Right lobe of liver (tissue), 6 donors: ENCODE measurements at regions not wholly inside any gene's neighbourhood (a gene's known extent, or its start where the extent isn't known, plus 50 kb on each side); places are given as distances from the start of the nearest gene placed in this dataset.

Experiments
- ATAC-seq, 4 donors: fragments of 200-7000 bp; cut with Tn5 transposase; one replicate each; pipeline ENCODE4 v1.9.1; 2020; ENCODE audit warnings: mild to moderate bottlenecking in 4 of 4, moderate library complexity in 4 of 4
- DNase-seq, 3 donors: peaks; one replicate each; pipeline ENCODE4 v3.0.0-alpha.2; 2020
- H3K27ac ChIP-seq, 3 donors: fragments of 200-600 bp; one replicate each; pipeline ENCODE4 v1.8.0; 2022
- H3K27me3 ChIP-seq, 2 donors: fragments of 200-600 bp; one replicate each; pipeline ENCODE4 v1.8.0; 2022
- H3K36me3 ChIP-seq, 4 donors: fragments of 200-600 bp; sonication (generic) in 1 of 4; one replicate each; pipeline versions ENCODE4 v1.5.1 to v1.8.0; 2017 to 2022; ENCODE audit warnings: control low read depth in 1 of 4
- H3K4me1 ChIP-seq, 4 donors: fragments of 200-600 bp; sonication (generic) in 1 of 4; one replicate each; pipeline versions ENCODE4 v1.5.1 to v1.8.0; 2017 to 2022; ENCODE audit warnings: control low read depth in 1 of 4
- H3K4me3 ChIP-seq, 3 donors: fragments of 200-600 bp; one replicate each; pipeline ENCODE4 v1.8.0; 2022
- H3K9me3 ChIP-seq, 4 donors: fragments of 200-600 bp; sonication (generic) in 1 of 4; one replicate each; pipeline versions ENCODE4 v1.5.1 to v1.8.0; 2017 to 2022; ENCODE audit warnings: control low read depth in 1 of 4
- CTCF ChIP-seq, 4 donors: fragments of 200-600 bp in 3 of 4; fragments of 450-650 bp in 1 of 4; IDR thresholded peaks; one replicate each; pipeline versions ENCODE4 v1.5.1 to v1.8.0; 2016 to 2022; ENCODE audit warnings: antibody characterized with exemption in 4 of 4, mild to moderate bottlenecking in 2 of 4
- POLR2A ChIP-seq: fragments of 450-650 bp; IDR thresholded peaks from one replicate; pipeline ENCODE4 v1.6.1; 2017; ENCODE audit warnings: antibody characterized with exemption, mild to moderate bottlenecking
- WGBS: methylation state at CpG from one replicate; pipeline ENCODE4 v1.1.6; 2018; ENCODE audit warnings: low coverage, low lambda C conversion rate; ENCODE audit not compliant: insufficient coverage; ENCODE audit errors: missing lambda C conversion rate; 5-methylcytosine and 5-hydroxymethylcytosine counted together
- intact Hi-C, 2 donors: fragments of 100-400 bp; cut with DNase I; formaldehyde crosslinking; loops; one replicate each; pipeline versions ENCODE4 v1.11.2 to v1.14.1; 2022
- donor health status: DM: no; HTN: yes; CAD: no.
- donor health status: DM: no; HTN: no; CAD: no.
- donor health status: DM: no; HTN: no; CAD: no.
- donor health status: DM: no; HTN: yes; CAD: no.
- donor health status: DM: no; HTN: yes; CAD: no.

DNA sequence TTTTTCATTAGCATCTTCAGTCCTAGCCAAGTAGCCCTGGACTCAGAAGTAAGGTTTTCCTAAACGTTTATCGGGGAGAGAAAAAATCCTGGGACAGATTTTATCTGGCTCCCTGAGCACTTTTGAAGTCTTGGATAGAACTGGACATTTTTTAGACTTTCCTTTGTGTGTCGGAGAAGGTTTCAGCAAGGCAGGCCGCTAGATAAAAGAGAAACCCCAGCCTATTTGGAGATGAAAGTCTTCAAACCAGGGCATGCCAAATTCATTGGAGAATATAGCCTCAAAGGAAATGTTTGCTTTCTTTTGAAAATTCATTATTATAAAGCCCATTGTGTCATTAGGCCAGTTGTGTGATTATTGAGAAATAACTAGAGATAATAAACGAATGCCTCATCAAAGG lies 228.1 kb downstream of the BAMBI start:
- no peak for ATAC-seq
- intact Hi-C loops = no loop called here
- Histone ChIP-seq H3K9me3 (no peaks in the 10 kb centered on the region), H3K4me1 (no peaks in the 10 kb centered on the region), H3K36me3 (no peaks in the 10 kb centered on the region), H3K27me3 (no peaks in the 10 kb centered on the region), H3K27ac (no peak overlapping the region), H3K4me3 (no peak overlapping the region)
- WGBS = 83% methylated on average over 5 of the region's 5 CpGs
- TF ChIP-seq CTCF (IDR thresholded peaks at IDR 0.05) (no peak), POLR2A (no peak)
- no peak for DNase-seq

- Histone ChIP-seq H3K27me3 (no peaks in the 10 kb centered on the region), H3K27ac (no peak overlapping the region)
These were observed 228.7 kb downstream of the BAMBI start for GRCh38 chr10:28906011-28906411.

DNA sequence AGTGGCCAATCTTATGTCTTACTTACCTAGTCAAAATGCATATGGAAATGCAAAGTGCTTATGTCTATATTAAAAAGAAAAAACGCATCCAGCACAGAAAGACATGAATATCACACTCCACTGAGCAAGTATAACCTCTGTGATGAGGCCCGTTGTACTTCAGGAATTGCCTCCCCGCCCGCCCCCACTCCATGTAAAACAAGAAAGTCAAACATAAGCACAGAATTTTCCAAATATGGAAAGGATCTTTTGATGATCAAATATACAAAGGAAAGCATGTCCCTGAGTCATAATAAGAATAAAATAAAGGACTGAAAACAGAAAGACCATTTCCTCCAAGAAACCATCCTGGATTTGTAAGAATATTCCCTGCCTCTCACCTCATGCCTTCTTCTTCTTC lies 229.1 kb downstream of the BAMBI start:
- DNase-seq = no peak
- H3K27me3 ChIP-seq = no peaks in the 10 kb centered on the region

More at GRCh38 chr10:28906011-28906411, 228.7 kb downstream of the BAMBI start:
- Histone ChIP-seq H3K9me3 (no peaks in the 10 kb centered on the region), H3K4me1 (no peaks in the 10 kb centered on the region), H3K4me3 (no peak overlapping the region), H3K36me3 (no peaks in the 10 kb centered on the region)
- intact Hi-C loops = no loop called here
- 86% methylated on average over 9 of the region's 11 CpGs for WGBS
- no peak for DNase-seq
- TF ChIP-seq CTCF (IDR thresholded peaks at IDR 0.05) (no peak), POLR2A (no peak)
- no peak for ATAC-seq

GRCh38 chr10:28906934-28907333 lies 229.6 kb downstream of the BAMBI start:
- H3K27ac ChIP-seq = no peak overlapping the region
- no peaks in the 10 kb centered on the region for H3K36me3 ChIP-seq
- 100% methylated on average over 3 of the region's 3 CpGs for WGBS
- H3K4me3 ChIP-seq = no peak overlapping the region
- TF ChIP-seq POLR2A (no peak), CTCF (IDR thresholded peaks at IDR 0.05) (no peak)
- no peaks in the 10 kb centered on the region for H3K4me1 ChIP-seq
- intact Hi-C loops = no loop called here
- DNase-seq (no peak), ATAC-seq (no peak)
- no peaks in the 10 kb centered on the region for H3K27me3 ChIP-seq
- no peaks in the 10 kb centered on the region for H3K9me3 ChIP-seq

More for the DNA sequence above, 229.1 kb downstream of the BAMBI start:
- Histone ChIP-seq H3K4me1 (no peaks in the 10 kb centered on the region), H3K27ac (no peak overlapping the region), H3K4me3 (no peak overlapping the region), H3K36me3 (no peaks in the 10 kb centered on the region), H3K9me3 (no peaks in the 10 kb centered on the region)
- TF ChIP-seq CTCF (IDR thresholded peaks at IDR 0.05) (no peak), POLR2A (no peak)
- 79% methylated on average over 4 of the region's 4 CpGs for WGBS
- intact Hi-C loops = no loop called here
- no peak for ATAC-seq

- no peaks in the 10 kb centered on the region for H3K4me1 ChIP-seq
- DNase-seq (no peak), ATAC-seq (no peak)
- TF ChIP-seq CTCF (IDR thresholded peaks at IDR 0.05) (no peak), POLR2A (no peak)
- intact Hi-C loops = no loop called here
- H3K27me3 ChIP-seq = no peaks in the 10 kb centered on the region
- no peak overlapping the region for H3K27ac ChIP-seq
- no peak overlapping the region for H3K4me3 ChIP-seq
- no peaks in the 10 kb centered on the region for H3K9me3 ChIP-seq
- H3K36me3 ChIP-seq = no peaks in the 10 kb centered on the region
- 80% methylated on average over 5 of the region's 5 CpGs for WGBS
These were observed 232.6 kb downstream of the BAMBI start for GRCh38 chr10:28909875-28910274.
